IMR-90 (cell line): ENCODE measurements at regions not wholly inside any gene's neighbourhood (a gene's known extent, or its start where the extent isn't known, plus 50 kb on each side); places are given as distances from the start of the nearest gene placed in this dataset.

Experiments
- CEBPB ChIP-seq: IDR thresholded peaks from 2 replicates; pipeline ENCODE4 v1.6.1; 2012; ENCODE audit warnings: low read depth, low read length, improper control_type of control experiment
- CTCF ChIP-seq: conservative IDR thresholded peaks from 2 replicates; pipeline ENCODE4 v1.5.1; 2012; ENCODE audit warnings: mild to moderate bottlenecking, low read depth, low read length, improper control_type of control experiment
- FOS ChIP-seq: fragments of 150-350 bp; IDR thresholded peaks from 2 replicates; pipeline ENCODE4 v1.6.1; 2016; ENCODE audit warnings: low read depth, low read length
- MAFK ChIP-seq: IDR thresholded peaks from 2 replicates; pipeline ENCODE4 v1.6.1; 2012; ENCODE audit warnings: low read depth, low read length, improper control_type of control experiment
- NFE2L2 ChIP-seq: fragments of 150-350 bp; IDR thresholded peaks from 2 replicates; pipeline ENCODE4 v1.6.1; 2016; ENCODE audit warnings: low read depth, mild to moderate bottlenecking, low read length
- POLR2A ChIP-seq: IDR thresholded peaks from 2 replicates; pipeline ENCODE4 v1.6.1; 2012; ENCODE audit warnings: mild to moderate bottlenecking, low read depth, low read length
- RAD21 ChIP-seq: IDR thresholded peaks from 2 replicates; pipeline ENCODE4 v1.6.1; 2012; ENCODE audit warnings: low read length, improper control_type of control experiment
- RFX5 ChIP-seq: IDR thresholded peaks from 2 replicates; pipeline ENCODE4 v1.8.0; 2012; ENCODE audit warnings: low read depth, mild to moderate bottlenecking, low read length, moderate library complexity
- SMC3 ChIP-seq: fragments of 150-350 bp; IDR thresholded peaks from 2 replicates; pipeline ENCODE4 v1.6.1; 2016; ENCODE audit warnings: low read depth, mild to moderate bottlenecking, antibody characterized with exemption, low read length, moderate library complexity
- USF2 ChIP-seq: fragments of 150-350 bp; IDR thresholded peaks from 2 replicates; pipeline ENCODE4 v1.6.1; 2017; ENCODE audit warnings: mild to moderate bottlenecking, antibody characterized with exemption, low read length, low read depth

- no peak for TF ChIP-seq CTCF
- TF ChIP-seq MAFK, result no peak
- no peak for TF ChIP-seq RAD21
- TF ChIP-seq RFX5, result no peak
- TF ChIP-seq FOS, result no peak
- TF ChIP-seq SMC3, result no peak
- TF ChIP-seq NFE2L2, result no peak
- no peak for TF ChIP-seq POLR2A
- TF ChIP-seq USF2, result no peak
- TF ChIP-seq CEBPB, result no peak
Observed at GRCh38 chr9:7542693-7543092, 256.9 kb downstream of the DMAC1 start.
